Muscle layer of duodenum (tissue), 2 donors: ENCODE measurements at regions not wholly inside any gene's neighbourhood (a gene's known extent, or its start where the extent isn't known, plus 50 kb on each side); places are given as distances from the start of the nearest gene placed in this dataset.
"Not testable (repeated sequence)": the region's sequence is repeated elsewhere in the genome, so short reads cannot be mapped to it uniquely, and the experiment has no call there.

Experiments
- H3K27ac ChIP-seq: one replicate; pipeline ENCODE4 v1.7.0; 2013; ENCODE audit warnings: mild to moderate bottlenecking, low read length
- H3K27me3 ChIP-seq: one replicate; pipeline ENCODE4 v1.7.0; 2013; ENCODE audit warnings: low read depth, mild to moderate bottlenecking, control low read depth, low read length
- H3K36me3 ChIP-seq, 2 donors: one replicate each; pipeline ENCODE4 v1.7.0; 2013; ENCODE audit warnings: low read length in 2 of 2, control low read depth in 1 of 2, mild to moderate bottlenecking in 1 of 2; ENCODE audit not compliant: insufficient read depth in 2 of 2, control insufficient read depth in 1 of 2
- H3K4me1 ChIP-seq, 2 donors: one replicate each; pipeline ENCODE4 v1.7.0; 2013; ENCODE audit warnings: low read length in 2 of 2, mild to moderate bottlenecking in 2 of 2, control low read depth in 1 of 2, moderate library complexity in 1 of 2; ENCODE audit not compliant: insufficient read depth in 2 of 2, control insufficient read depth in 1 of 2
- H3K4me3 ChIP-seq, 2 donors: one replicate each; pipeline ENCODE4 v1.7.0; 2013; ENCODE audit warnings: low read length in 2 of 2, low read depth in 1 of 2, mild to moderate bottlenecking in 1 of 2
- H3K9me3 ChIP-seq, 2 donors: one replicate each; pipeline ENCODE4 v1.7.0; 2013; ENCODE audit warnings: low read length in 2 of 2, control low read depth in 1 of 2, mild to moderate bottlenecking in 1 of 2; ENCODE audit not compliant: control insufficient read depth in 1 of 2
- donor health status: healthy.

DNA sequence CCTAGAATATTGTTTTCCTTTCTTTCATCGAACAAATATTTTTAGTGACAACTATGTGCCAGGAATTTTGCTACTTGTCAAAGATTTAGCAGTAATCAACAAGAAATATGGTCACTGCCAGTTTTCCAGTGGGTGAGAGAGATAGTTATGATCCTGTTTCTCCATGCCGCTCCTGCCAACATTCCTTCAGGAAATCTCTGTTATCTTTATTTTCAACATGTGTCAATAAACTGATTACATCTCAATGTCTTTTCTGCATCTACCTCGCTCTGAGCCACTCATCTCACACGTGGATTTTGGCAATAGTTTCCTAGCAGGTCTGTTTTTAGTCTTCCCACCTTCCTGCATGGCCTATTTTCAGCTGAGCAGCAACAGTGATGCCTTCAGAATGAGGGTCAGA lies 650.0 kb upstream of the STXBP6 start:
- Histone ChIP-seq H3K4me1 (no peaks in the 10 kb centered on the region), H3K27ac (no peak overlapping the region), H3K27me3 (no peaks in the 10 kb centered on the region), H3K4me3 (no peak overlapping the region), H3K36me3 (no peaks in the 10 kb centered on the region), H3K9me3 (no peaks in the 10 kb centered on the region)

DNA sequence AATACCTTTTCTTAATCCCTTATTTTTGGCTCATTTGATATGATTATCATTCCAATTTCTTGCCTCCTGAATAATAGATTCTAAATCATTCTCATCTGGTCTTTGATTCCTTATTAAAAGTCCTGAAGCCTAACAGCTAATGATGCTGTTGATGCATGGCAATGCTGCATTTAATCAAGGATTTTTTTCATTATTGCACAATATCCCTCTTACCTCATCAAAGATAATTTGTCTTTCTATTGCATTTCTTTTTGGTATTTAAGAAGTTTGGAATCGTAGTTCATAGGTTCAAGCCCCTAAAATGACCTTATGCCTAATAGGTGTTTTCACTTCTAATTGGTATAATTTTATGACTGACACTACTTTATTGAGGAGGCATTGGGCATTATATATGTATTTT lies 648.2 kb upstream of the STXBP6 start:
- no peak overlapping the region for H3K4me3 ChIP-seq
- no peaks in the 10 kb centered on the region for H3K4me1 ChIP-seq
- H3K27ac ChIP-seq: no peak overlapping the region
- H3K9me3 ChIP-seq: no peaks in the 10 kb centered on the region
- H3K36me3 ChIP-seq: no peaks in the 10 kb centered on the region
- no peaks in the 10 kb centered on the region for H3K27me3 ChIP-seq

DNA sequence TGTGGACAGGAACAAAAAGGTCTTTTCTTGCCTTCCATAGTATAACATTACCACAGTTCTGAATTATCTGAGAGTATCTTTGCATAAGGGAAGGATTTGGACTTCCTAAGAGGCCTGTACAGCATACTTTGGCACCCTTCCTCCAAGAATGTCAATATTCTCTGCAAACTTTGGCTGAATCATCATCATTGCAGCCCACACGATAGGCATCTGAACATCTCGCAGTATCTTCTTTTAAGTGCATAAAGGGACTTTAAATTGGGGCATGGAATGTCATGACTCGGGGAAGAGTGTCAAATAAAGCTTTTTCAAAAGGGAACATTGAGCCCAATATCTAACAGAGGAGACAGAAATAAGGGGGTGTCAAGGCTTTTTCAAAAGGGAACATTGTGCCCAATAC lies 646.2 kb upstream of the STXBP6 start:
- Histone ChIP-seq H3K9me3 (no peaks in the 10 kb centered on the region), H3K27ac (no peak overlapping the region), H3K36me3 (no peaks in the 10 kb centered on the region), H3K27me3 (no peaks in the 10 kb centered on the region), H3K4me1 (no peaks in the 10 kb centered on the region), H3K4me3 (no peak overlapping the region)

DNA sequence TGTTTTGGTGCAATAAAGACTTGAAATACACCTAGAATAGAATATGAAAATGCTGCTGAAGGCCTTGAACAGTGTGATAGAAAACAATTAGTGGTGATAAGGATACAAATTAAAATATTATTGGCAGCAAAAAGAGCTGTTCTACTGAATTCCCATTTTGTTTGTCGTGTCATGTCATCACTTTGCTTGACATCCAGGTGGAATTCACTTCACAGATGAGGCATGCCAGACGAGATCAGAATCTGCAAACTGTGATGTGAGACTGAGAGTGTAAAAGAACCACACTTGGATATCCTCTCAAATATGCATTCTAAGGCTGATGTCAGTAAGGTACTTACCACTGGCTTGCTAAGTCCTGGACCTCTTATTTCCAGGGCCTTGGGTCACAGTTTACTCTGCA lies 635.1 kb upstream of the STXBP6 start:
- H3K9me3 ChIP-seq: peaks cover 0 to 3% of the 10 kb centered on the region in 2 donors
- no peak overlapping the region for H3K4me3 ChIP-seq
- no peaks in the 10 kb centered on the region for H3K36me3 ChIP-seq
- no peaks in the 10 kb centered on the region for H3K4me1 ChIP-seq
- no peak overlapping the region for H3K27ac ChIP-seq
- no peaks in the 10 kb centered on the region for H3K27me3 ChIP-seq

DNA sequence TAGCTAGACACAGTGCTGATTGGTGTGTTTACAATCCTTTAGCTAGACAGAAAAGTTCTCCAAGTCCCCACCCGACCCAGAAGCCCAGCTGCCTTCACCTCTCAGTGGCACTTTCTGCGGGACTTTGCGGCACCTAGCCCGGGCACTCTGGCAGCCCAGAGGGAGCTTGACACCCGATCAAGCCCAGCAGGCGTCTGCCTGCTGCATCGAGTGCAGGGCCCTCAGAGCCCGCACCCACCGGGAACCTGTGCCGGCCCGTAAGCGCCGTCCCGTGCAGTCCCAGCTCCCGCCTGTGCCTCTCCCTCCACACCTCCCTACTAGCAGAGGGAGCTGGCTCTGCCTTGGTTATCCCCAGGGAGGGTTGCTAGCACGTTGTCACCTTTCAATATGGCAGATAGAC lies 631.0 kb upstream of the STXBP6 start:
- no peaks in the 10 kb centered on the region for H3K4me1 ChIP-seq
- H3K27ac ChIP-seq: no peak overlapping the region
- no peaks in the 10 kb centered on the region for H3K27me3 ChIP-seq
- no peaks in the 10 kb centered on the region for H3K36me3 ChIP-seq
- H3K4me3 ChIP-seq: no peak overlapping the region
- peaks cover 0 to 4% of the 10 kb centered on the region in 2 donors for H3K9me3 ChIP-seq

DNA sequence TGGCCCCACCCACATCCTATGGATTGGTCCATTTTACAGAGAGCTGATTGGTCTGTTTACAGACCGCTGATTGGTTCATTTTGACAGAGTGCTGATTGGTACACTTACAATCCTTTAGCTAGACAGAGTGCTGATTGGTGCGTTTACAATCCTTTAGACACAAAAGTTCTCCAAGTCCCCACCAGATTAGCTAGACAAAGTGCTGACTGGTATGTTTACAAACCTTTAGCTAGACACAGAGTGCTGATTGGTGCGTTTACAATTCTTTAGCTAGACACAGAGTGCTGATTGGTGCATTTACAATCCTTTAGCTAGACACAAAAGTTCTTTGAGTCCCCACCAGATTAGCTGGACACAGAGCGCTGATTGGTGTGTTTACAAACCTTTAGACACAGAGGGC lies 630.6 kb upstream of the STXBP6 start:
- not testable (repeated sequence) for H3K27me3 ChIP-seq, H3K36me3 ChIP-seq, H3K4me3 ChIP-seq, H3K27ac ChIP-seq, H3K4me1 ChIP-seq, H3K9me3 ChIP-seq

DNA sequence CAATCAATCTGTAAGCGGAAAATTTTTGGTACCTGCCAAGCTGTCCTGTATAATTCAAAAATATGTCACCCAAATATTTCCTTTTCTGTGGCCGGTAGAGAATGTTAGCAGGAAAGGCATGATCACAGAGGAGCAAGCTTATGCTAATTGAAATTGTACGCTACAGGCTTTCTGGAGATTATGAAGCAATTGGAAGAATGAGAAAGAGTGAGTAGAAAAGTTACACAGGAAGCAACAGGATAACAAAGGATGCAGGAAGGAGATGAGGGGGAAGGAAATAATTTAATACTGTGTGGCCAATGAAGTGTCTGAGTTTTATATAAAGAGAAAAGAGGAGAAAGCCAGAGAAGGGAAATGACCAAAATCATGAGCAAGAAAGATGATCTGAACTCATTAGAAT lies 627.2 kb upstream of the STXBP6 start:
- Histone ChIP-seq H3K9me3 (peaks cover 0 to 4% of the 10 kb centered on the region in 2 donors), H3K27ac (no peak overlapping the region), H3K4me3 (no peak overlapping the region)

DNA sequence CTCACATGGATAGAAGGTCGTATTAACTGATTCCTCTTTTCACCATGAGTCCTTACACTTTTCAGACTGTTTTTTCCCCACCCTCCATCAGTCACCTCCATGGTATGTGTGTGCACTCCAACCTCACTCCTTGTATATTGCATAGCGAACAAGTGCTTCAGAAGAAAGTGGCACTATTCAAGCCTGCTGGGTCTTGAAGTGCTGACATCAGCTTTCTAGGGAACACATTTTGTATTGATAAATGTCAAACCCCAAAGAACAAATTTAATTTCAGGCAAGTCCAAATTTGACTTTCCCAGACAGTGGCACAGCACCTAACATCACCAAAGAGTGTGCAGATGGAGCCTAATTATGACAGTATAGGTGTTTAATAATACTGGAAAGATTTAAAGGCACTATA lies 617.4 kb upstream of the STXBP6 start:
- Histone ChIP-seq H3K27ac (no peak overlapping the region), H3K27me3 (no peaks in the 10 kb centered on the region), H3K36me3 (no peaks in the 10 kb centered on the region), H3K4me1 (no peaks in the 10 kb centered on the region), H3K4me3 (no peak overlapping the region), H3K9me3 (no peaks in the 10 kb centered on the region)

More for the DNA sequence above, 627.2 kb upstream of the STXBP6 start:
- no peaks in the 10 kb centered on the region for H3K4me1 ChIP-seq
- H3K27me3 ChIP-seq: no peaks in the 10 kb centered on the region
- H3K36me3 ChIP-seq: no peaks in the 10 kb centered on the region

DNA sequence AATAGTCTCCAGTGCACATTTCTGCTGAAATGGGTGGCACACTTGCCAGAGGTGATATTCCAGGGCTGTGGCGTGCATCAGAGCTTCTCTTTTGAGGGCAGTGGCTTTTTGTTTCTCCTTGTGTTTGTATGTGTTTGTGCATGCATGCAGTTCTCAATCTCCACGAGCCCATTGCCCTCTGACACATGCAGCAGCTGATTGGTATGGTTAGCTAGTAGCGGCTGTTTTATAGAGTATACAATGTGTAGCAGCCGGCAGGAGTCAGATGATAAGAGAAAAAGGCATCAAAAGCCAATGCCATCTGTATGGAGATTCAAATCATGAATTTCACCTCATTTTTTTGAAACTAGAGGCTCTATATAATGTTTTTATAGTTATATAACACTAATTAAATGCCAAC lies 616.9 kb upstream of the STXBP6 start:
- Histone ChIP-seq H3K36me3 (no peaks in the 10 kb centered on the region), H3K9me3 (no peaks in the 10 kb centered on the region)

DNA sequence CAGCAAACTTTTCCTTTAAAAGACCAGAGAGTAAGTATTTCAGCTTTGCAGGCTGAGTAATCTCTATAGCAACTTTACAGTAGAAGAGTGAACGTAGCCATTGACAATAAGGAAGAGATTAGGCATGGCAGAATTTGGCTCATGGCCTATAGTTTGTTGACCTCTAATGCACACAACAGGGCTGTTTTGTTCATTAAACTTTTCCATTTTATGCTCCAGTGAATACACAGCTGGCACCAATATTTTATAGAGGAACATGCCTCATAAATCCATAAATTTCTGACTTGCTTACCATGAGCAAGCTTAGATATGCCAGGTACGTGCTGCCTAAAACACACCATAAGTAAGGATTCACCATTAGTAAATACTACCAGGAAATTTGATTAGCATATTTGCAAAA lies 609.0 kb upstream of the STXBP6 start:
- Histone ChIP-seq H3K27me3 (no peaks in the 10 kb centered on the region), H3K27ac (no peak overlapping the region), H3K36me3 (no peaks in the 10 kb centered on the region), H3K4me1 (no peaks in the 10 kb centered on the region), H3K9me3 (no peaks in the 10 kb centered on the region), H3K4me3 (no peak overlapping the region)

More for the DNA sequence above, 616.9 kb upstream of the STXBP6 start:
- Histone ChIP-seq H3K4me3 (no peak overlapping the region), H3K27ac (no peak overlapping the region), H3K4me1 (no peaks in the 10 kb centered on the region), H3K27me3 (no peaks in the 10 kb centered on the region)

DNA sequence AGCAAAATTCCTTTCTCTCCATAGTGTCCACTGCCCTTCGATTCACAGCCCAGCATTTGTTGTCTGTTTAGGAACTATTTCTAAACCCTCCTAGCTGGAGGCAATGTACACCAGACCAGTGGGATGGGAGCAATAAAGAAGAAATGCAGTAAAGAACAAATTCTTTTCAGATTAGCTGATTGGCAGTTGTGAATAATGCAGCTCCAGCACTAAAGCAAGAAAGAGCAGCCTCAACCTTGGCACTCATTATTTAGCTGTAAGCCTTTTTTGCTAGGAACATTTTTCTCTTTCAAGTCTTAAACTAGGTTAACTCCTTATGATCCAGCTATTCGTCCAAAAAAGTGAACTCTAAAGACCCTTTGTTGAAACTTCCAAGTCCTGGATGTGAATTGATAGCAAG lies 580.5 kb upstream of the STXBP6 start:
- no peak overlapping the region for H3K4me3 ChIP-seq
- no peaks in the 10 kb centered on the region for H3K4me1 ChIP-seq
- no peaks in the 10 kb centered on the region for H3K36me3 ChIP-seq
- no peaks in the 10 kb centered on the region for H3K27me3 ChIP-seq
- H3K27ac ChIP-seq: no peak overlapping the region
- H3K9me3 ChIP-seq: no peaks in the 10 kb centered on the region

DNA sequence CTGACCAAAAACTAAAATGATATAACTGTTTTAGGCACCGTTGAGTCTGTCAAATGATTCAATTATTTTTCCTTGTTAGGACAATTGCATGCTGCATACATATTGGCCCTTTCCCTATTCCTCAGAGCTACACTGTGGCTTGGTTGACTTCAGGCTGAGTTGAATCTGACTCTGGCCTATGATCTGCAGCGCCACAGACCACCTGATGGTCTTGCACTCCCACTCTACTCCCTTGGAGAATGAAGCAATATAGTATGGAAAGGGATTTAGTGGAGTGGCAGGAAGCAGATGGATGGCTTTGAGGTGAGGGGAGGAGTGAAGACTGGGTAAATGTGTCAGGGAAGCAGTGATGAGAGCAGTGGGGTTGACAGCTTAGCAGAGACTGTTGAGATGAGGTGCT lies 579.0 kb upstream of the STXBP6 start:
- Histone ChIP-seq H3K9me3 (no peaks in the 10 kb centered on the region), H3K4me3 (no peak overlapping the region), H3K4me1 (no peaks in the 10 kb centered on the region), H3K27ac (no peak overlapping the region), H3K27me3 (no peaks in the 10 kb centered on the region), H3K36me3 (no peaks in the 10 kb centered on the region)
